HG03469 (cell line): ENCODE measurements at regions not wholly inside any gene's neighbourhood (a gene's known extent, or its start where the extent isn't known, plus 50 kb on each side); places are given as distances from the start of the nearest gene placed in this dataset.

Experiments
- ATAC-seq: cut with Tn5 transposase; IDR thresholded peaks from one replicate; pipeline ENCODE4 v1.9.1; 2021; ENCODE audit warnings: mild to moderate bottlenecking, moderate library complexity, moderate number of reproducible peaks; ENCODE audit not compliant: unreplicated experiment

DNA sequence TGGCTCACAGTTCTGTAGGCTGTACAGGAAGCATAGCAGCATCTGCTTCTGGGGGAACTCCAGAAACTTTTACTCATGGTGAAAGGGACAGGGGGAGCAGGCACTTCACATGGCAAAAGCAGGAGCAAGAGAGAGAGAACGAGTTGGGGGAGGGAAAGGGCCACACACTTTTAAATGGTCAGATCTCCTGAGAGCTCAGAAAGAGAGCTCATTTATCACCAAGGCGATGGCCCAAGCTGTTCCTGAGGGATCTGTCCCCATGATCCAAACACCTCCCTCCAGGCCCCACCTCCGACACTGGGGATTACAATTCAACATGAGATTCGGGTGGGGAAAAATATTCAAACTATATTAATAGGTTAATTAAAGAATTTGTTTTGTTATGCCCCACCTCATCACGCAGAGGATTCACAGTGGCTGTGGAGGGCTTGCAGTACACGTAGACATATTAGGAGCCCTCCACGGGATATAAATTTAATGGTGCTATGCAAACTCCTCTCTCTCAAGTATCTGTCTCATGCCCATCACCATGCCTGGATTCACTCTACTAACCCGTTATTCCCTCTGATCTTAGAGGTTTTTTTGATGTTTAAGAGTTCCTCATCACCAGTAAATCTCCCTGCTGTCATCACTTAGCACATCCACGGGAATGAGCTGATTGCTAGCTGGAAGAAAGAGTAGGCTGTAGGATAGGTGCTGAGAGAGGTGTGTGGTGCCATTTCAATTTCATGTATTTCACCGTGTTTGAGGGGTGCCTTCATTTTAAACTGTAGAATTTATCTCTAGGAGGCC lies 84.5 kb upstream of the ARHGAP28 start:
- ATAC-seq: no peak

DNA sequence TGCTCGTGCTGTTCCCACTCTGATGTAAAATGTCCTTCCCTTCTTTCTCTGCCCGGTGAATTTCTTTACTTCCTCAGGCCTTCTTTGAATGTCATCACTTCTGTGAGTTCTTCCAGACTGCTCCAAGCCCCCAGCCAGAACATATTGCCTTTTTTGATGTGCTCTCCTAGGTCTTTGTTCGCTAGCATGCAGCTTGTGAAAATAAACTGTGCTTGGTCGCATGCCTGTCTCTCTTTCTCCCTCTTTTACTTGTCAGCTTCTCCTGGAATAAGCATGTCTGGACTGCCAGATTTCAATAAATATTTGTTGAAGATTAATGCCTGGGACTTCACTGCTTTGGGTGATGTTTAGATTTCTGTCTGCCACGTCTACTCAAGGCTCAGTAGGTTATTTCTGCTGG lies 82.7 kb upstream of the ARHGAP28 start:
- no peak for ATAC-seq

DNA sequence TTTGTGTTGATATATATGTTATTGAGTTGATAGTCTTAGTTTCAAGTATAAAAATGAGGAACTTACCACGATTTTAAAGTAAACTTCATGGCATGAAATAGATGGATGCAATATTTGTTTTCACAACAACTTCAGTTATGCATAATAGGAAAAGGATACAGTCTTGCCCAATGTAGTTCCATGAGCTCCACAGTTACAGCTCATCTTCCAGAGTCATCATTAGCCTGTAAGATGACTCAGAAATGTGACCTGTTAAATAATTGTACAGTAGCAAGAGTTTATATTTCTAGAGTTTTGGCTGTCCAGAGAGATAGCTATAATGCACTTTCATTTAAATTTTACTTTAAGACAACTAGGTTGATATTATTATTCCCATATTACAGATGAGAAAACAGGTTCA lies 80.9 kb upstream of the ARHGAP28 start:
- ATAC-seq: no peak

DNA sequence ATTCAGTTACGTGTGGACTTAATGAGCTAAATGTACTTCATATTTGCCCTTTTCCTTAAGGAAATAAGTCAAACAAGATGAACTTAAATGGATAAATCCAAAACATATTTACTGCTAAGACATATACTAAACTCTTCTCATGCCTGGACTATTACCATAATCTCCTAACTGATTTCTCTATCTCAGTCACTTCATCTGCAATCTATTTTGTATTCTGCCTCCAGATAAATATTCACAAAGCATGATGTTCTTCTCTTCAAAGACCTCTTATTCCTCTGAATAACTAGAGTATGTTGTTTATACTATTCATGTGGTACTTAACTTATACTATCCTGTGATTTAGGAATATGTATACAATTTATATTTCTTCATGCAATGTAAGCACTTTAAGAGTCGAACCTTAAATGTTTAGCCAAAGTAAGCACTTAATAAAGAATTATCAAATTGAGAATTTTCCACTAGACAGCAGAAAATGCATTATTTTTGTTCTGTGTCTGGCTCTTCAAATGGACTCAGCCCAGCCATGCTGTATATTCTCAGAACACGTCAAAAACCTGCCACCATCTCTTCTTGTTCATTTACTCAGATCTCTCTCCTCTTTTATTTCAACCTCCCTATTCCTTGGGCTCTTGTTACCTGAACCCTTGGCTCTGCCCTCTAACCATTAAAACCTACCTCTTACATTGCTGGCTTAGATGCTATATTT lies 79.9 kb upstream of the ARHGAP28 start:
- no peak for ATAC-seq

DNA sequence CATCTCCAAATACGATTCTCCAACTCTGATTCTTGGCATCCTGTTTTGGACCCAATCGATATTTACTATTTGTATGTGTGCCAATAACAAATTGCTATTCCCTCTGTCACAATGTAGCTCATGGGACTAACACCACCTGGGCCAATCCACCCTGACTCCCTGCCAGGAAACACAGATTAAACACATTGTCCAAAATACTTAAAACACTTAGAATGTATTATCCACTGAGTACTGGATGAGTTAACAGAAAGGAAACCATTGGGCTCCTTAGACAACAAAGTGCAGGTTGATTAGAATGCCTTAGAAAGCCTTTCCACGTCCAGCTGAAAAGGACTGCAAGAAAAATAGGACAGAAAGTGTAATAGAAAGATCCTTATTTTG lies 79.4 kb upstream of the ARHGAP28 start:
- no peak for ATAC-seq

DNA sequence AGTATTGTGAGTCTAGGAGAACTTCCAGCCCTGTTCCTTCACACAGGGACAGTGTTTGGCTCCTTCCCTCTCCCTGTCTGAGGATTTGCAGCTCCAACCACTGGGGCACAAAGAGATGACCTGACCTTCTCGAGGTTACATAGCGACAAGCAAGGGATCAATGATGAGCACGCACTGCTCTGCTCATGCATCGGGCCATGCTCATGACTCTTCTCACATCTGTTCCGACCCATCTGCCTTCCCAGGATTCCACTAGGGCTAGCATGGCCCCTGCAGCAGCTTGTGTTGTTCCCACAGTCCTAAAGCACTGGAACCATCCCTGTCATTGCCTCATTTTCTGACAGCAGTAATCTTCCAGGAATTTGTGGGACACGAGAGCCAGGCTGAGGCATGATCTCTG lies 78.8 kb upstream of the ARHGAP28 start:
- no peak for ATAC-seq

DNA sequence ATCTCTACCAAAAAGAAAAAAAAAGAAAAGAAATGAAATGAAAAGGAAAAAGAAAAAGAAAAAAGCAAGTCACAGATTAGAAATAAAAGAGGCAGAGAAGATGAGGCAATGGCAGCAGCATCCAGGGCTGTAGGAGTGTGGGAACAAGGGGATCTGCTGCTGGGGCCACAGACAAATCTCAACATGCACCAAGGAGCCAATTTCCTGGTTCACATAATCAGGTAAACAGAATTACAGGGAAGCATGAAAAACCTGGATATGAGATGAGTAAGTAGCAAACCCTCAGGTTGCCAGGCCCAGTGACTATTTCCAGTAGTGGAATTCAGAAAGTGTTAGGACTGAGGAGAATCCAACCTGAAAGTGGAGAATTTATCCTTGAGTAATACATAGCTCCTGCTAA lies 77.4 kb upstream of the ARHGAP28 start:
- ATAC-seq: no peak

DNA sequence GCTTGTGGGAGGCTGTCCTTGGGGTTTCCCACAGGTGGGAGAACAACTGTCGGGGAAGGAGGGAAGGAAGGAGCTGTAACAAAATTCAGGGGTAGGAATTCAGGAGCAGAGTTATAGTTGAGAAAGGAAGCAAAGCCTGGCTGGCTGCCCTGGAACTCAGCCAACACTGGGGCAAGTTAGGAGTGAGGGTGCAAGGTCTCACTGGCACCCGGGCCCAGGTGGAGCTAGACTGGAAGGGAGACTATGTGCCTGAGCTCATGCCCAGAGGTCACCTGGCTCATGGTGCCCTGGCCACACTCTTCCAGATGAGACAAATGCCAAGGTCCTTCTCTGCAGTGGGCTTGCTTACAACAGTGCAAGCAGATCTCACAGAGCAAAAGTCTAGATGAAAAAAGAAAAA lies 75.6 kb upstream of the ARHGAP28 start:
- ATAC-seq: no peak

DNA sequence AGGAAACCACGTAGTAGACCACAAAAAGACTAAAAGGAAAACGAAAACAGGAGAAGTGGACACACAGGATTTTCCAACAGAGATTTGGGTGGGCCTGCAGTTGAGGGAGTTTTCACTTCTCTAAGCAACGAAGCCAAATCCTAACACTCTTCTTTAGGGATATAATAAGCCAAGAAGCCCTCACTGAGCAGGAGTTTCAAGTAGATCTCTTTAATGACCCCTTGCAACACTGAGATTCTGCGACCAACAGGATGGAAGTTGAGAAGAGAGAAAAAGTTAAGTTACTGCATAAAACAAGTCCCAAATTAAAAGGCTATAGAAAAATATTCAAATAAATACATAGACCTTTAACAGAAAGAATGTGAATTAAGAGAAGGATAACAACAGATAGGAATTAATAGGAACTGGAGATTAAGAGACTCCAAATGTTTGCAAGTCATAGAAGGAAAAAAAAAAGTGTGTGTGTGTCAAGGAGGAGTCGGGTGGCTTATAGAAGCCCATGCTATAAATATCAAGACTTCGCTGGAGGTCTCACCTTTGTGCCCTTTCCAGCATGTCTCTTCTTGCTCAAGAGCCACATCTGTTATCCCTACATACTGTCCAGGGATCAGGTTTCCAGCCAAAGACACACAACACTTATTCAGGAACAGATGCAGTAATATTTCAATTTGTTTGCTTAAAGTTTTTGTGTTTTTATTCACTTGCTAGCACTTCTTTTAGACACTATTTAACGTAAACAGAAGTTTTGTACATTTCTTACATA lies 69.4 kb upstream of the ARHGAP28 start:
- no peak for ATAC-seq

DNA sequence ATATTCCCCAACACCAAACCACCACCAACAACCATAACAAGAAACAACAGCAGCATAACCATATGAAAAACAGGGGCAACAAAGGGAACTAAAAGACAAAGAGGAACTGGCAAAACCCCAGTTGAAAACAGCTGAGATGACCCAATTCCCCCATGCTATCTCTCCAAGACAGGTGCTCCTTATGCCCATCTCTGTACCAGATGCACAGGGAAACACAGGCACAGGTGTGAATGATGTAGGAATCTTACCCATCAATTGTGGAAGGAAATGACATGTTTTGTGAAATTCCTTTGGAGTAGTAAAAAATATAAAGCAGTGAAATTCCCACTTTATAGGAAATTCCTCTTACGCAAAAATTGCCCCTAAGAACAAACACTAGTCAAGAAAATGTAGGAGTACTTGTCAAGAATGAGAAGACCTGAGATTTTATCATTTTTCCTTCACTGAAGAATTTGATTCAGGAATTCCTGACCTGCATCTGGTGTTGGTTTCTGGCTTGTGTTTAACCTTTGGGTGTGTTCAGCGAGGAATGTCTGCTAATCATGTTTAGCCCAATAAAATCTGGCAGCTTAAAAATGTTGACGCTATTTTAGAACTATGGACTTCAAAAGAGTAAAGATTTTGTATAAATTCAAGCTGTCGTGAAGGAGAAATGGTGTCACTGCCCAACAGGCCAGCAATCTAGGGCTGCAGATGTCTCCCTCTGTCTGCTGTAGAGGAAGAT lies 67.7 kb upstream of the ARHGAP28 start:
- no peak for ATAC-seq

DNA sequence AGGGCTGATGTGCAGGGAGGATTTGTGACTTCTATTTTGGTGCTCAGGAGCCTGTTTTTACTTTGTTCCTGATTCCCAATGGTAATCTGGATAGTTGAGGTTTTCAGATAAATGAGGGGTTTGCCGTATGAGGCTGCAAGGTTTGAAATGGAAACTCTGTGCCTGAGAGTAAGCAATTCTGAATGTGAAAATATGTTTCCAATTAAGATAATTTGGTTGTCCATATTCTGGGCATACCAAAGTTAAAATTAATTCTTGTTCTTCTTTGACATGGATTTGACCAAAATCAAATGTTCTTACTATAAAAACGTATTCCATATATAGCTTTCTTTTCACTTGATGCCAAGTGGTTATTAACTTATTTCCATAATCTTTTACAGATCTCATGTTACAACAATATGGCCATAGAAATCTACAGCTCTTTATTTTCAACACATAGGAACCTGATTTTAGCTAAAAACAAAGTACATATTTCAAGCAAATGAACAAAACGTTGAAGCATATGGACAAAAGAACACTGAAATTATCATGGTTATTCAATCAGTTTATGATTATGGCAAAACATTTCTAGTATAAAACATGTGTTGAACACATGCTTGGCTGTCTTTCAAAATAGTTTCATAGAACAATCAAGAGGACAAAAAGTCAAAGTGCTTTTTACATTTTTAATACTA lies 63.4 kb upstream of the ARHGAP28 start:
- ATAC-seq: no peak

DNA sequence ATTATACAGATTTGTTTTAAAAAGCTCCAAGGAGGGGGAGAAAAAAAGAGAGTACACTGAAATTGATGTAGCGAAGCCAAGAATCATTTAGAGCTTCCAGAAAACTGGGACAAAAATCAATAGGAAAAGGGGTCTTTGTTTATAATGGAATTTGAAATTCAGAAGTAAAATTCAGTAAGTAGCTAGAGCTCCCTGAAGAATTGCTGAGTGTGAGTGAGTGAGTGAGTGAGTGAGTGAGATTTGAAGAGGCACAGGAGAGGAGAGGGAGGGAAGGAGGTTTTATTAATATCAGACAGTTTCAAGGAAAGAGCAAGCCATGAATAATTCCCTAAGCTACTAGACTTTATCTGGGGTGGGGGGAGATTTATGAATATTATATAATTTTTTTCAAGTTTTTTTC lies 60.7 kb upstream of the ARHGAP28 start:
- no peak for ATAC-seq

DNA sequence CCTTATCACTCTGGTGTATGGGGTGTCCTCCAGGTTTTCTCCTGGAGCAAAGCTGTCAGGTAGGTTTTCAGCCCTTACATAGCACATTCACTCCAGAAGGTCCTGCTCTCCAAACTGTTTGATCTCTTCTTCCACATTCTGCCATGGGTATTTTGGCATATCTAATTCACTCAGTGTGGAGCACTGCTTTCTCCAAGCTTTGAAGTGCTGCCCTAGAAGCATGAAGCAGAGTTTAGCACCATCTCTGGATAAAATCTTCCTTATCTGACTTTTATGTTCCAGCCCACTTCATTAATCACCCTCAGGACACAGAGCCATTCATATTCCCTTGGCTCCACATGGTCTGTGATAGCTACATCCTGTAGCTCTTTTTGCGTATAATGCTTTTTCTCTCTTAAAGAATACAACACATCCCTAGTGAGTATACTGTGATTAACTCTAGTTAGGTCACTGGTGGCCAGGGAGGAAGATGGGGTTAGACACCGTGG lies 56.7 kb upstream of the ARHGAP28 start:
- ATAC-seq: no peak

DNA sequence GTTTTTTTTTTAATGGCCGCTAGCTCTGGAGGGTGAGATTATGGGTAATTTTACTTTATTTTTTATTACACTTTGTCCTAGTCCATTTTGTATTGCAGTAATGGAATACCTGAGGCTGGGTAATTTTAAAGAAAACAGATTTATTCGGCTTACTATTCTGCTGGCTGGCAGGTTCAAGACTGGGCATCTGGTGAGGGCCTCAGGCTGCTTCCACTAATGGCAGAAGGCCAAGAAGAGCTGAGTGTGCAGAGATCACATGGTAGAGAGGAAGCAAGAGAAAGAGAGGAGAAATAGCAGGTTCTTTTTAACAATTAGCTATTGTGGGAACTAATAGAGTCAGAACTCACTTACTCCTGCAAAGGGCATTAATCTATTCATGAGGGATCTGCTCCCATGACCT lies 52.4 kb upstream of the ARHGAP28 start:
- ATAC-seq: no peak

DNA sequence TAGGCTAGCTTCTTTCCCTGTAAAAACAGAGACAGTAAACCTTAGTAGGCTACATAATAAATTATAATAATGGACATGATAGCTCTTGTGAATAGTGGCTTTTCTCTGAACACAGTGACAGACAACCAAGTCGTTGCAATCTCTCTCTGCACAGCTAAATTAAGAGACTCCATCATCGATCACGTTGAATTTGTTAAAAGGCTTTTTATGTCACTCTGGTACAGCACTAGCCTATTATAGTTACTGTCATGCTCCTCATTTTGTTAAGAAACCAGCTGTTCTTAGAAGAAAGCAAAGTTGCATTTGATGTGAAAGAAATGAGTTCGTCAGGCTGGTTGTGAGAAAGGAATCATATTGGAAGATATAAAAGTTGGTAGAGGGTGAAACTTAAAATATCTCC lies 50.3 kb upstream of the ARHGAP28 start:
- no peak for ATAC-seq
